C4-2B (cell line): ENCODE measurements at regions not wholly inside any gene's neighbourhood (a gene's known extent, or its start where the extent isn't known, plus 50 kb on each side); places are given as distances from the start of the nearest gene placed in this dataset.
"Not testable (repeated sequence)": the region's sequence is repeated elsewhere in the genome, so short reads cannot be mapped to it uniquely, and the experiment has no call there.

Experiments
- H3K27ac ChIP-seq: fragments of 450-650 bp; 2 replicates; pipeline ENCODE4 v1.5.1; 2017
- ZFX ChIP-seq: fragments of 450-650 bp; IDR thresholded peaks from 2 replicates; pipeline ENCODE4 v1.6.1; 2017
- TF ChIP-seq, protein P1 (sequence below): fragments of 450-650 bp; conservative IDR thresholded peaks from 2 replicates; pipeline ENCODE4 v1.5.1; 2017; ENCODE audit warnings: mild to moderate bottlenecking

DNA sequence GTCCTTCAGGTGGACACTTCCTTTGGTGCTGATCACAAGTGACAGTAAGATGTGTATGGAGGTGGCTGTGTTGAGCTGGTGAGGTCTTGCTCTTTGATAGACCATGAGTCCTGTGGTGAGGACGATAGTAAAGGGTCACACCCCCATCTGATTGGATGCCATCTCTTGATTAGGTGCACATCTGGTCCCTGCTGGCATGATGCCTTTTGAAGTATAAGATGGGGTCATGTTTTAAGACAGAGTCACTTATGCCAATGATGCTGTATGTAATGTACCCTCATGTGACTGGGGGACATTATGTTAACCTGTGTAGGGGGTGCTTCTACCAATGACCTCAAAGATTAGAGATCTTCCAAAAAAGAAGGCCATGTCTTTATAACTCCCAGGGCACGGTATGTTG is 644.6 kb downstream of the ACTR3B start:
- TF ChIP-seq, protein P1, sequence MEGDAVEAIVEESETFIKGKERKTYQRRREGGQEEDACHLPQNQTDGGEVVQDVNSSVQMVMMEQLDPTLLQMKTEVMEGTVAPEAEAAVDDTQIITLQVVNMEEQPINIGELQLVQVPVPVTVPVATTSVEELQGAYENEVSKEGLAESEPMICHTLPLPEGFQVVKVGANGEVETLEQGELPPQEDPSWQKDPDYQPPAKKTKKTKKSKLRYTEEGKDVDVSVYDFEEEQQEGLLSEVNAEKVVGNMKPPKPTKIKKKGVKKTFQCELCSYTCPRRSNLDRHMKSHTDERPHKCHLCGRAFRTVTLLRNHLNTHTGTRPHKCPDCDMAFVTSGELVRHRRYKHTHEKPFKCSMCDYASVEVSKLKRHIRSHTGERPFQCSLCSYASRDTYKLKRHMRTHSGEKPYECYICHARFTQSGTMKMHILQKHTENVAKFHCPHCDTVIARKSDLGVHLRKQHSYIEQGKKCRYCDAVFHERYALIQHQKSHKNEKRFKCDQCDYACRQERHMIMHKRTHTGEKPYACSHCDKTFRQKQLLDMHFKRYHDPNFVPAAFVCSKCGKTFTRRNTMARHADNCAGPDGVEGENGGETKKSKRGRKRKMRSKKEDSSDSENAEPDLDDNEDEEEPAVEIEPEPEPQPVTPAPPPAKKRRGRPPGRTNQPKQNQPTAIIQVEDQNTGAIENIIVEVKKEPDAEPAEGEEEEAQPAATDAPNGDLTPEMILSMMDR, result no peak
- no peak for TF ChIP-seq ZFX
- H3K27ac ChIP-seq, result no peak overlapping the region

DNA sequence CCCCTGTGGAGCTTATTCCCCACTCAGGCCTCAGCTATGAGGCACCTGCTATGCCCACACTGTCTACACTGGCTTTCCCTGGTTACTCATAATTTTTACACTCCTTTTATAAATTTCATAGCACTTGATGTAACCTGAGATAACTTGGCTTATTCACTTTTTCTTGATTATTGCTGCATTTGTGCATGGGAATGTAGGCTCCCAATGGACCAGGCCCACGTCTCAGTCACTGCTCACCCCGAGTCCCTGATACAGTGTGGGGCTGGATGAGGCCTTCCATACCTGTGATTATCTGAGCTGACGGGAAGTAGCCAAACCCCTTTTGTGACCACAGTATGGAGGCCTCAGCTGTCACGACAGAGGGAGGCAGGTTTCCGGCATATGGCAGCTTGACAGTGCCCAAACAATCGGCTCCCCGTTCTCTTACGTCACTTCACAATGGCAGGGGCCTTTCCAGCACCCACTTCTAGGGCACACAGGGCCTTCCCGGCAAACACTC is 645.3 kb downstream of the ACTR3B start:
- no peak for TF ChIP-seq ZFX
- TF ChIP-seq, protein P1, result no peak
- no peak overlapping the region for H3K27ac ChIP-seq

DNA sequence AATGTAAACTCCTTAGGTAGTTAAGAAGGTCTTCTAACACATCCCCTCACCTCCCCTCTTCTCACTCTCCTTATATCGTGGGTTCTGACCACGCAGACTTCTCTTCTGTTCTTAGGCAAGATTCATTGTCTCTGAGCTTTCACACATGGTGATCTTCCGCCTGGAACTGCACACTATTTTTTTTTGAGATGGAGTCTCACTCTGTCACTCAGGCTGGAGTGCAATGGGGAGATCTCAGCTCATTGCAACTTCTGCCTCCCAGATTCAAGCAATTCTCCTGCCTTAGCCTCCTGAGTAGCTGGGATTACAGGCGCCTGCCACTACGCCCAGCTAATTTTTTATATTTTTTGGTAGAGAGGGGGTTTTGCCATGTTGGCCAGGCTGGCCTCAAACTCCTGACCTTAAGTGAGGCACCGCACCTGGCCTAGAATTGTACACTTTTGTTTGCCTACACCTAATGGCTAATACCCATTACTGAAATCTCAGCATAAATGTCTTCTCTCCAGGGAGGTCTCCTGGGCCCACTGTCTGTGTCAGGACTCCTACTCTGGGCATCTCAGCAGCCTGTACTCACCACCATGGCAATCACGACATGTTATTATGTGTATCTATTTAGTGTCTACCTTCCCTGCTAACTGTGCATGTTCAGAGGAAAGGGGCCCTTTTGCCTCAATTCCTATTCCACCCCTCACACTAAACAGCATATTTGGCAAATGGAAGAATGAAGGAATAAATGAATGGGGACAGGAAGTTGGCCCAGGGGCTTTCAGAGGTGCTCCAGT is 646.3 kb upstream of the DPP6 start:
- H3K27ac ChIP-seq, result no peak overlapping the region
- no peak for TF ChIP-seq ZFX
- TF ChIP-seq, protein P1, result no peak

DNA sequence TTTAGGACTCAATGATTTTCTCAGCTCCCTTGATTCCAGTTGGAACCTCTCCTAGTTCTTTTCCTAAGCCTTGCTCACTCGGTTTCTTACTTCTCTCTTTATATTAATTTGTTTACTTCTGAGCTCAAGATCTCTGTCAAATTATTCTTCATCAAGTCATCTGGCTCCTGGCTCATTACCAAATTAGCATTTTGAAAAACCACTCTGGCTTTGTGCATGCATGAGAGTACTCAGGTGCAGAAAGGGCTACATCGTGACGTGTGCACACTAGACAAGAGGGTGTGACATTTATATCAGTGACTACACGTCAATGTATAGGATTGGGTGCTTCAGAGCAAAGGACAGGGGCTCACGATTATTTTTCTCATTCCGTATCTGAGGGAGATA is 645.7 kb upstream of the DPP6 start:
- H3K27ac ChIP-seq, result no peak overlapping the region
- TF ChIP-seq ZFX, result no peak
- TF ChIP-seq, protein P1, result no peak

DNA sequence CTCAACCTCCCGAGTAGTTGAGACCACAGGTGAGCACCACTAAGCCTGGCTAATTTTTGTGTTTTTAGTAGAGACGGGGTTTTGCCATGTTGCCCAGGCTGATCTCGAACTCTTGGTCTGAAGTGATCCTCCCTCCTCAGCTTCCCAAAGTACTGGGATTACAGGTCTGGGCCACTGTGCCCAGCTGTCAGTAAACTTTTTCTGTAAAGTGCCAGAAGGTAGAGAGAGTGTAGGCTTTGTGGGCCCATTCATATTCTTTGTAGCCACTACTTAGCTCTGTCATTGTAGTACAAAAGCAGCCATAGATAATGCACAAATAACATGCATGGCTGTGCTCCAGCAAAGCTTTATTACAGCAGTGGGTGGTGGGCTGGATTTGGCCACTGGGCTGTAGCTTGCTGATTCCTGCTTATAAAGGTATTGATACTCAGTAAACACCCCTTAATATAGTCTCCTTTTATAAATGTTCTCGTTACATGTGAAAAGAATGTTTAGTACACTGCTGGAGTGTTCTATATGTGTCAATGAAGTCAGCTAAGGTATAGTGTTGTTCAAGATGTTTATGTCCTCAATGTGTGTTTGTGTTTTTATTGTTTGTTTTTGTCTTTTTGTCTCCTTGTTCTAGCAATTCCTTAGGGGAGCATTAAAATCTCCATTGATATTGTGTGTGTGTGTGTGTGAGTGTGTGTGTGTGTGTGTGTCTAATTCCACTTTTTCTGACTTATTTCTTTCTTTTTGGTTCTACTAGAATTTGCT is 644.7 kb upstream of the DPP6 start:
- TF ChIP-seq, protein P1, result no peak
- TF ChIP-seq ZFX, result no peak
- H3K27ac ChIP-seq, result no peak overlapping the region

DNA sequence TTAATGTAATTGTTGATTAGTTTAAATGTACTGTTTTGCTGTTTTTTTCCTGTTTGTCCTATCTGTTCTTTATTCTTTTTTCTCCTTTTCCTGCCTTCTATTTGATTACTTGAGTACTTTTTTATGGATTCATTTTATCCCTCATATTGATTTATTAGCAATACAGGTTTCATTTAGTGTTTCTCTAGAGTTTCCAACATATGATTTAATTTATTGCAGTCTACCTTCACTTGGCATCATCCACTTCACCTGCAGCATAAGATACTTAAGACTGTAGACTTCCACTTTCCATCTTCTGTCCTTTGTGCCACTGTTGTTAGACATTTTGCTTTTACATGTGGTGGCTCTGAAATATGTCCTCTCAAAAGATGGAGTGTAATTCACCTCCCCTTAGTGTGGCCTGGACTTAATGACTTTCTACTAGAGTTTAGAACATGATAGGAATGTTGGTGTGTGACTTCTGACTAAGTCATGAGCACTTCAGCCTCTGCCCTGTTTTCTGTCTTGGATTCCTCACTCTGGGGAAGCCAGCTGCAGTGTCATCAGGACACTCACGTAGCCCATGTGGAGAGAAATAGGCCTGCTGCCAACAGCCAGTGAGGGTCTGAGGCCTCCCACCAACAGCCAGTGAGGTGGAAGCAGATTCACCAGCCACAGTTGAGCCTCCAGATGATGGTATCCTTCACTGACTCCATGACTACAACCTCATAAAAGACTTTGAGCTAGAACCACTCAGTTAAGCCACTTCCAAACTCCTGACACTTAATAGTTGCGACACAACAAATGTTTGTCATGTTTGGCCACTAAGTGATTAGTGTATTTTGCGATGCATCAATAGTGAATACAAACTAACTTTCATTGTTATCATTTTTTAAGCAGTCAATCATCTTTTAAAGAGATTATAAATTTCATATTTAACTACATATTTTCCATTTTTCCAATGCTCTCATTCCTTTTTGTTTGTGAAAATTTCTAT is 643.5 kb upstream of the DPP6 start:
- H3K27ac ChIP-seq, result no peak overlapping the region
- no peak for TF ChIP-seq ZFX
- TF ChIP-seq, protein P1, result no peak

DNA sequence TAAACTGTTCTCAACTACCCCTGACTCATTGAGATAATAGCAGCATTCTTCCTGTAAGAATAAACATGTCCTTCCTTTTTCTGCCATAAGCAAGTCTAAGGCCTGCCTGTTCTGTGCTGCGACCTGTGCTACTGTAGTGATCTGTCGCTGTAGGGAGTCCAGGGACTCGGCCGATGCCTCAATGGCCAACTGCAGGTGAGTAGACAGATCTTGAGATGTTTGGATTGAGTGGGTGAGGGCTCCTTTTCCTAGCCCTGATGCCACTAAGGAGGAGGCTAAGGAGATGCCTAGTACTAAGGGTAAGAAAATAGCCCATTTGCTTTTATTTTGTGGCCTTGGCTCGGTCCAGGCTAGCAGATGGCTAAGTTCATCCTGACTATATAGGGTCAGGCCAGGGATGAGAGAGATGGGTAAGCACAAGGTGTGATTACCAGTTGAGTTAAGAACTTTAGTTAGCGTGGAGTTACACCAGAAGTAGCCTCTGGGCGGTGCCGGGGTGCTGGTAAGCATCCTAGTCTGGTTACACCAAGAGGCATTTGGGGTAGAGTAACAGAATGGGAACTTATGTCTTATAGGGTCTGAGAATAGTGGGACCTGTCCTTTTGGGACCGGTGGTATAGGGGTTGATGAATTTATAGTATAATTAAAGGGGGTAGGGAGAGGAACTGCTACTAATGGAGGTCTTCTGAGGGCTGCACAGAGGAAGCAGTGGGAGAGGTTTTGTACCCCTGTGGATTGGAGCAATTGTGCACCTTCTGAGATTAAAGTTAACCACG is 642.4 kb upstream of the DPP6 start:
- not testable (repeated sequence) for H3K27ac ChIP-seq

DNA sequence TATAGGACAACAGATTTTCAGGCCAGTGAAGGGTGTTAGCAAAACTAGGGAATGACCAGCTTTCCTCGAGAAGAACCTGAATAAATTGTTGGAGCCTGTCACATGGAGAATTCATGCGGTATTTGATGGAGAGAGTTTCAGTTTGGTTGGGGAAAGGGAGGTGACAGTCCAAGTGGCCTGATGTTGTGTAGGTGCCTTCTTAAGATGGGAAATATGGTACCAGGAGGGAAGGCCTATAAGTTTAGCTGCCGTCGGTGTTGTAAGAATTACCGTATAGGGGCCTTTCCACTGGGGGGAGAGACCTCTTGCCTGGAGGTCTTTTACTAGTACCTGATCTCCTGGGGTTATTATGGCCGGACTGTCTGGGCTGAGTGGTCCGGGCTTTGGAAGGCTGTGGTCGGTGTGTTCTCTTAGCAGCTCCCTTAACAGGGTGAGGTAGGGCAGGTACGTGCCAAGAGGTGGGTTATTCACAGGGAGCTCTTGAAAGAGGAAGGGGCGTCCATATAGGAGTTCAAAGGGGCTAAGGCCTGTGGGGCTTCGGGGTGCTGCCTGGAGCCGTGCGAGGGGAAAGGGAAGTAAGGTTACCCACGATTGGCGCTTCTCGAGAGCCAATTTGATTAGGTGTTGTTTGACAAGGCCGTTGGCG is 641.1 kb upstream of the DPP6 start:
- H3K27ac ChIP-seq, result not testable (repeated sequence)

DNA sequence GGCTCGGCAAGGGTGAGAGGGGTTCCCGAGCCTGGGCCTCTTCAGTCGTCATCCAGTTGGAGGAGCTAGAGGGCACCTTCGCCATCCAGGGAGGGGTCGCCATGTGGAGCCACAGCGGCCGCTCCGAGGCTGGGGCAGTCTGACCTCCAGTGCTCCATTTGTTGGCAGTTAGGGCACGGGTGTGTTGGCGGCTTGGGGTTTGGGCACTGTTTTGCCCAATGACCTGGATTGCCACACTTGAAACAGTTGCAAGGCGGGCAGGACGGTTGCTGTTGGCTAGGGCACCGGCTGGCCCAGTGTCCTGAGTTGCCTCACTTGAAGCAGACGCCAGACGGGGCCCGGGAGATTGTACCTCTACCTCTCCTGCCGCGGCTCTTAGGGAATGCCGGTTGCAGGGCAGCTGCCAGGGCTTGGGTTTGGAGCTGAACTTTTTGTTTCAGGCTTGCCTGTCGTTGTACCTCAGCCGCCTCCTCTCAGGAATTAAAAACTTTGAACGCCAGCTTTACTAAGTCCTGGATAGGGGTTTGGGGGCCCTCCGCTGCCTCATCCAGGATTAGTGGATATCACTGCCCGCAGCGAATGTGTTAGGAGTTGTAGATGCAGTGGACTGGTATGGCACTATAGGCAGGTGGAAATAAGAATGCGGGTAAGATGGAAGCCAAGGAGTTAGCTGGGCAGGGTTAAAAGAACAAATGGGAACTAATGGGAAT is 639.9 kb upstream of the DPP6 start:
- not testable (repeated sequence) for H3K27ac ChIP-seq

DNA sequence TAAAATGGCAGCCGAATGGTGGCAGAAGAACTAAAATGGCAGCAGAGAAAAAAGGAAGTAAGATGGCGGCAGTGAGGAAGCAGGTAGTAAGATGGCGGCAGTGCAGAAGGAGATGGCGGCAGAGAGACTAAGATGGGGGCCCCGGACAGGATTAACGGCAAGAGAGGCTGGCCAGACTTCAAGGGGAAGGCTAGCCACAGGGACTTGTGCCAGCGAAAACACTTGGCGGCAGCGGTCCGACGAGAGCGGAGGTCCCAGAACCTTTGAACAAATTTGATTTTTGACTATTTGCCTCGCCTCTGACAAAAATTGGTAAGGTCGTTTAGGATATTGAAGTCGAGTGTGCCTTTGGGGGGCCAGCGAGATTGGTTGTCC is 639.4 kb upstream of the DPP6 start:
- not testable (repeated sequence) for H3K27ac ChIP-seq
